ENCODE measurements at regions not wholly inside any gene's neighbourhood (a gene's known extent, or its start where the extent isn't known, plus 50 kb on each side); places are given as distances from the start of the nearest gene placed in this dataset.
"Not testable (repeated sequence)": the region's sequence is repeated elsewhere in the genome, so short reads cannot be mapped to it uniquely, and the experiment has no call there.

DNA sequence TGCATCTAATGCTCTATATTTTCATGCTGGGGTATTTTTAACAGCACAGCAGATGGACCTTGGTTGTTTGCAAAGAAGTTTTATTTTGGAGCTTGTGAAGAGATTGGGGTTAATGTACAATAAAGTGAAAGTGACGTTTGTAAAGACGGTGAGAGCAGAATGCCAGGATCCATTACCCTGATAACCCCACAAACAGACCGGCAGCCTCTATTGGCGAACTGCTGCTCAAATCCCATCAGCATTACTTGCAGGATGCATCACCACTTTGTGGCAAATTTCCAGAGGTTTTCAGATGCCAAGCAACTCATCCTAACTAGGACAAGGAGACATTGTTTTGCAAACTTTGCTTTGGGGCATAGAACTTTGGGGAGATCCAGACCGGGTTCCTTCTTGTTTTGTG, 383.3 kb upstream of the ZNF462 start:
- in situ Hi-C loops (cut with HindIII; ENCODE audit: low sequenced_read_pairs) = no loop called here

GRCh38 chr9:106481013-106481609, 381.9 kb upstream of the ZNF462 start:
- in situ Hi-C loops (cut with HindIII; ENCODE audit: low sequenced_read_pairs) = no loop called here

DNA sequence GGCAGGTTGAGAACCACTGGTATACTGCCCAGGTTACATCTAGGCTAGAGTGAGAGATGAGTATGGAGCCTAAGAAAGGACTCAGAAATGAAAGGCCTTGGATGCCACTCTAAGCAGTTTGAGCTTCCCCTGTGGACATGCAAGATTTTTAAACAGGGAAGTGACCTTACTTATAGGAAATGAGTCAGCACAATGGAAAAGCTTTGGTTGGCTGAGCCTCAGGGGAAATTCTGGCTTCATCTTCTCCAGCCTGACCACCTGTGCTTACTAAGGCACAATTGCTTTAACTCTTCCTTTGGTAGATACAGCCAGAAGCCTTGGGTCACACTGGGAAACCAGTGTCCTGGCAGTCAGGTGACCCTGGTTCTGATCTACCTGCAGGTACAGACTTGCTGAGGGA, 380.2 kb upstream of the ZNF462 start:
- in situ Hi-C loops (cut with HindIII; ENCODE audit: low sequenced_read_pairs) = no loop called here

GRCh38 chr9:106486685-106487084, 376.3 kb upstream of the ZNF462 start:
- in situ Hi-C loops (cut with HindIII; ENCODE audit: low sequenced_read_pairs) = no loop called here

GRCh38 chr9:106487266-106487665, 375.7 kb upstream of the ZNF462 start:
- in situ Hi-C loops (cut with HindIII; ENCODE audit: low sequenced_read_pairs) = no loop called here

DNA sequence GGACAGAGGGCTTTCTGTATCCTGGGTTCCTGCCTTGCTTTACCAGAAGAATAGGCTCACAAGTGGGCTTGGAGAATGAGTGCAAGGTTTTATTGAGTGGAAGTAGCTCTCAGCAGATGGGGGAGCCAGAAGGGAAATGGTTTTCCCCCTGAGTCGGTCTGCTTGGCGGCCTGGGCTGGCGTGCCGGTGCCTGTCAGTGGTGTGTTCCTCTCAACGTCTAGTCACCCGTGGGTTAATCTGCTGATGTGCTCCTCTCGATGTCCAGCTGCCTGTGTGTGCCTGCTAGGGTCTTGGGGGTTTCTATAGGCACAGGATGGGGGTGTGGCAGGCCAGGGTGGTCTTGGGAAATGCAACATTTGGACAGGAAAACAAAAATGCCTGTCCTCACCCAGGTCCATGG, 370.8 kb upstream of the ZNF462 start:
- in situ Hi-C loops (cut with HindIII; ENCODE audit: low sequenced_read_pairs) = not testable (repeated sequence)

DNA sequence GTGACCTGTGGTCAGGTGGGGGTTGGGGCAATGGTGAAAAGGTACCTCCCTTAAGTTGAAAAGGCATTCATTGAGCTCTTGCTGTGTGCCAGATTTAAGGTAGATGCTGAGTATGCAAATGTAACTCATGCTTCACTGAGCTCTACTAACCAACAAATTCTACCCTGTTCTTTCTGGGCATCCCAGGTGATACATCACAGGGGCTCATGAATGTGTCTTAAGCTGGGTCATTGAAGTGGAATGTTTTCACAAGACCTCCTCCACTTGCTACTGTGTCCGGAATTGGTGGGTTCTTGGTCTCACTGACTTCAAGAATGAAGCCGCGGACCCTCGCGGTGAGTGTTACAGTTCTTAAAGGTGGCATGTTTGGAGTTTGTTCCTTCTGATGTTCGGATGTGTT, 362.8 kb upstream of the ZNF462 start:
- in situ Hi-C loops (cut with HindIII; ENCODE audit: low sequenced_read_pairs) = no loop called here

- in situ Hi-C loops (cut with HindIII; ENCODE audit: low sequenced_read_pairs) = not testable (repeated sequence)
Measured at GRCh38 chr9:106501210-106501609, 361.8 kb upstream of the ZNF462 start.

GRCh38 chr9:106502930-106503329, 360.0 kb upstream of the ZNF462 start:
- in situ Hi-C loops (cut with HindIII; ENCODE audit: low sequenced_read_pairs) = no loop called here

- in situ Hi-C loops (cut with HindIII; ENCODE audit: low sequenced_read_pairs) = no loop called here
Measured at GRCh38 chr9:106503759-106504158, 359.2 kb upstream of the ZNF462 start.

- in situ Hi-C loops (cut with HindIII; ENCODE audit: low sequenced_read_pairs) = no loop called here
Measured at GRCh38 chr9:106526716-106527204, 336.2 kb upstream of the ZNF462 start.

DNA sequence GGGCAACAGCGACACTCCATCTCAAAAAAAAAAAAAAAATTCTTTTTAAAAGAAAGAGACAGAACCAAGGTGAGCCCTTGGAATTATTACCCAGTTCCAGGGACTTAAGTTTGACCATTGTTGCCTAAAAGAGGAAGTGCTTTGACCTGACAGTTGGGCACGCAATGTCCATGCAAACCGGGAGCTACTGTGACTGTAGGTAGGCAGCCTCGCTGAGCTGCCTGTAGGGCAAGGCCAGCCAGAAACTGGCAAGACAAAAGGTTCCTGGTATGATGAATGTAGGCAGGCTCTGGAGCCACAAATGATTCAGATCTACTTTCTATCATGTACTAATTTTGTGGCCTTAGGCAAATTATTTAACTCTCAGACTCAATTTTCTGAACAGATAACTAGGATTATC, 334.8 kb upstream of the ZNF462 start:
- in situ Hi-C loops (cut with HindIII; ENCODE audit: low sequenced_read_pairs) = no loop called here

DNA sequence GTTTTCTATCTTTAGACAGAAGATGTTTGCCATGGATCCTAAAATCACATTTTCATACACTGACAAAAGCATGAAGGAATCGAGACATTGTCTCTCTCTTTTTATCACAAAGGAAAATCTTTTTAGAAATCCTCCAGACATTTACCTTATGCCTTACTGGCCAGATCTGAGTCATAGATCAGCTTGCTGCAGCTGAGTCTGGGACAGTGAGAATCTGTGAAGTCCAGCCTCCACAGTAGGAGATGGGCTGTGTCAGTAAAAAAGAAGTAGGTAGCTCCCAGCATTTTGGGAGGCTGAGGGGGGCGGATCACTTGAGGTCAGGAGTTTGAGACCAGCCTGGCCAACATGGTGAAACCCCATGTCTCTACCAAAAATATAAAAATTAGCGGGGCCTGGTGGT, 333.4 kb upstream of the ZNF462 start:
- in situ Hi-C loops (cut with HindIII; ENCODE audit: low sequenced_read_pairs) = no loop called here

DNA sequence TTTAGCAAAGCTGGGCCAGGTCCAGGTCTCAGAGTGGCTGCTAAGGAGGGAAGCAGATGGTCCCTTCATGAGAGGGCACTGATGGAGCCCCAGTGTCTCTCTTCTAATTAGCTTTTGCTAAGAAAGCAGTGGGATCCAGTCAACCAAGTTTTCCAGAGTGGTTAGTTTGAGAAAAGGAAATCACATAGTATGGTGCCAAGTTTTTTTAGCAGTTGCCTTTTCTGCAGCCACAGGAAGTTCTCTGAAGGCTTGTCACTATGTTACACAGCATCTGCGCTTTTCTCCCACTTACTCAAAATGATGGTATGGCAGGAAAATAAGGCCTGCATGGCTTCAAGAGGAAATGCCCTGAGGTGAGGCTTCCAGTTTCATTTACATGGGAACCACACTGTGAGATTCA, 331.5 kb upstream of the ZNF462 start:
- in situ Hi-C loops (cut with HindIII; ENCODE audit: low sequenced_read_pairs) = no loop called here

DNA sequence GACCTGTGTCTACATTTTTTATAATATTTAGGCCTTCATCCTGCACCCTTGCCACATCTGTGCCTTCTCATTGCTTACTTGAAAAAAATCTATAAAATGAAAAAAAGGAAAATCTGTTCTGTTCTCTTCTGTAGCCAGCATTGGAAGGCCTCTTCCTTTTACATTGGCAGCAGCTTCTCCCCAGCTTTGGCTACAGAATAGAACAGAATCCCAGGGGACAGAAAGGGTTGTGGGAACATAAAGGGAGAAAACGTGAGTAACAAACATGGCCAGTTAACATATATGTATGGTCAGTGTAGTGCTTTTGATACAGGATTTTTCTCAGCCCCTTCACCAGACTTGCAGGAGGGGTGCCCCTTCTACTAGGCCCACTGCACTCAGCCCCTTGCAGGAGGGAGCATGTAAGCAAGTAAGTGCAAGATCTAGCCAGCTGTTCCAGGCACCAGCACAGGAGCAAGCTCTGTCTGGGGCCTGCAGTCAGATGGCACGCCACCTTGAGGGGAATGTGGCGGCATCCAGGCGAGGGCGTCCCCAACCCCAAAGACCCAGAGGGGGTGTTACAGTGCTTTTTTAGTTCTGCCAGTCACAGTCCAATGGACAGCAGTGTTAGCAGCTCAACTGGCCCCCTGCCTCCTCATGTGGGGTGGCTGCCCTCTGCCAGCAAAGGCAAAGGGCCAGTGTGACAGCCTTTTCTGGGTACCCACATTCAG, 330.5 kb upstream of the ZNF462 start:
- in situ Hi-C loops (cut with HindIII; ENCODE audit: low sequenced_read_pairs) = no loop called here

DNA sequence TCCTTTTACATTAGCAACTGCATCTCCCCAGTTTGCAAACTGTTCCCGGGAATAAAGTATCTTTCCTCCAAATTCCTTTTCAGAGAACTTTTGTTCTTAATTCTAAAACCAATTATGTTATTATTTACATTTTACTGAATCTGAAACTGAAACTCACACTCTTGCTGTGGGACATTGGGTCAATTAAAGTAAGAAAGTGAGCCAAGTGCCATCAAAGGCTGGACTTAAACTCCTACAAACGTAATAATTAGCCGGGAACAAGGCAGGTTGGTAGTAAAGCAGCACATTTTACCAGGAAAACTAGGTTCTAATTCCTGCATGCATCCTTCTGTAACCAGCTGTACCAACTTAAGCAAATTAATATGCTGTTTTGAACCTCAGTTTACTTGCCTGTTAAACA, 328.2 kb upstream of the ZNF462 start:
- in situ Hi-C loops (cut with HindIII; ENCODE audit: low sequenced_read_pairs) = no loop called here

DNA sequence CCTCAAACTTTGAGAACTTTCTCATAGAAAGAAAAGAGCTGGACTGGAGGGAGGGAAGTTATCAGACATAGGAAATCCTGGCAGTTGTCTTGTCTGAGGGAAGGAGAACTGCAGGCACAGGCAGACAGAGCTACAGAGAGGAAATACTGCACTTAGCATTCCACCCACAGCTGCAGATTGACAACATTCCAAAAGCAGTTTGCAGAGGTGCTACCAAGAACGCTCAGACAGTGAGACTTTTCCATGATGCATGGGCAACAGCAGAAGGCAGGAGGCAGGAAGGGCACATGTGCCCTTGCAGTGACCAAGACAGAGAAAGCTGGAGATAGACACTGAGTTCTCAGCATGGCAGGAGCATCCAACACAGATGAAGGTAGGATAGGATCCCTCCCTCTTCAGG, 327.5 kb upstream of the ZNF462 start:
- in situ Hi-C loops (cut with HindIII; ENCODE audit: low sequenced_read_pairs) = no loop called here

DNA sequence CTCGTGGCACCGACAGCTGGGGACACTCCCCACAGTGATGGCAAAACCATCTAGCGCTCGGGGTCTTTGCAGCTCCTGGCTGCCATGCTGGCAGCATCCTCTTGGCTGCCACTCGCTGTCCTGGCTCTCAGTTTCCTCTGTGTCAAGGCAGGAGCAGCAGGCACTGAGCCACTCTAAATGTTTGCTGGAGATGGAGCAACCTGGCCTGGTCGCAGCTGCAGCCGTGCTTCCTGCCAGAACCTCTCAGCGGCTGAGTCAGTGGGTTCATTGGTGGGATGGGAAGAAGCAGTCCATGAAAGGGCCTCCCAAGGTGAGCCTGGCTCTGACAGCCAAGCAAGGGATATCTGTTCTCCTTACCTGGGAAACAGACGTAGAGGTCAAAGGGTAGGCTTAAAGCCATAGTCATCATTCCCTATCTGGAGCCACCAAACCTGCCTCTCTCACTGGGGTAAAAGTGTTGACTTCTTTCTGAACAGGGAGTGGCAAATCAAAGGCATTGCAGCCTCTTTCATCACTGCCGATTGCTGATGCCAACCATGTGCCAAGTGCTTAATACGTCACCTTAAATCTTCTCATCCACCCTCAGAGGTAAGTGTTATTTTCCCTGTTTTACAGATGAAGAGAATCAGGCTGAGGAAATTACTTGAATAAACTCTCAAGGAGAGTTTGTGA, 304.8 kb upstream of the ZNF462 start:
- in situ Hi-C loops (cut with HindIII; ENCODE audit: low sequenced_read_pairs) = no loop called here

DNA sequence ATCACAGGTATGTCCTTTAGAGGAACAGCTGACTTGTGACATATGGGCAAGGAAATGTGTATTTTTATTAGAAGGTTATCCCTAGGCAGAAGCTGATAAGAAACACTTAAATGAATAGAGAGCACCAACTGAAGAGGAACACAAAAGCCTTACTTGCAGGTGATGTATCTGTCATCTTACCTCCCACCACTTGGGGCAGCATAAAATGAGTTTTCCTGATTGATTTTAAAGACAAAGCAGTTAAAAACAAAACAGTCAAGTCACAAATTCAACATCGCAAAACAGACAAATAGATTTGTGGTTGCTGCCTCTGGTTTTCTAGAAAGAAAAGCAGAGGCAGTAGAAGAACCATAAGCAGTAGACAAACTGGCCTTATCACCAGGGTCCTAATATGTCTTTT, 302.4 kb upstream of the ZNF462 start:
- in situ Hi-C loops (cut with HindIII; ENCODE audit: low sequenced_read_pairs) = no loop called here

GRCh38 chr9:106575823-106576222, 287.1 kb upstream of the ZNF462 start:
- in situ Hi-C loops (cut with HindIII; ENCODE audit: low sequenced_read_pairs) = no loop called here

DNA sequence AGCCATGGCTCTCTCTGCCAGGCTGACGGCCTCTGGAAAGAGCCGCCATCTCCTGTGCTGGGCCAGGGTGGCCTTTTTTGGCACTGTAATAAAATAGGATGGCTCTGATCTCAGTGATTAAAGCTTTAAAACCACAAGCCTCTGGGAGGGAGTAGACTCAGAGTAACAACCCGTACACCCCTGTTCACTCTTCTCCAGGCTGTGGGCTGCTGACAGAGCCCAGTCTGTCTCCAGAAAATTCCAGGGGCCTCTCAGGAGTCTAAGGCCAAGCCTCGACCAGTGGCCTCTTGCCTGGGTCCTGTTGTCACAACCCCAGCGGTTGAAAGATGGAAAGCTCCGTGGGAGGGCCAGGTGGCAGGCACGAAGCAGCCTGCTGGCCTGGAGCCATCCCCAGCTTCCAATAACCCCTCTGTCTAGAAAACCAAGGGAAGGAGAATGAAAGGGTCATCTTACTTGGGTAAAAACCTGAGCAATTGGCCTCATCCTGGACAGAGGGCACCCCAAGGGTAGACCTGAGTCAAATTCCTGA, 286.7 kb upstream of the ZNF462 start:
- in situ Hi-C loops (cut with HindIII; ENCODE audit: low sequenced_read_pairs) = no loop called here

DNA sequence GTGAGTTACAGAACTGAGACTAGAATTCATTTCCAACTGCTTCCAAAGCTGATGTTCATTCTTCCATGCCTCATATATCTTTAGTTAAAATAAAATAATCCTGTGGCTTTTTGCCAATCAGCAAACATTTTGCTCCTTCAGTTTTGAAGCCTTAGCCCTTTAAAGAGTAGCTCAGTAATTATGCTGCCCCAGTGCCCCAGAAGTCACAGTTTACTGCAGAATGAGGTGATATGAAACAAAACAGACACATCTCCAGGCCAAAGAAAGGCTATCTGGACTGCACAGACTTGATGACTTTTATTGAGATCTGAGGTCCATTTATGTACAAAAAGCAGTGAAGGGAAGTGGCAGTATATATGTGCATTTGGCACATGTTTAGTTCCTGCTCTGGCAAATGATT, 285.8 kb upstream of the ZNF462 start:
- in situ Hi-C loops (cut with HindIII; ENCODE audit: low sequenced_read_pairs) = no loop called here
